B cell (primary cell): ENCODE measurements at regions not wholly inside any gene's neighbourhood (a gene's known extent, or its start where the extent isn't known, plus 50 kb on each side); places are given as distances from the start of the nearest gene placed in this dataset.

ENCODE experiments used
- ATAC-seq: fragments of 200-7000 bp; cut with Tn5 transposase; one replicate; pipeline ENCODE4 v1.10.0; 2021; ENCODE audit warnings: low read depth, mild to moderate bottlenecking, moderate number of reproducible peaks, moderate library complexity
- CTCF ChIA-PET: fragments of 350-600 bp; sonication (Branson Sonifier 250); formaldehyde crosslinking; loops from one replicate; lab custom pipeline; 2021; ENCODE audit warnings: antibody characterized with exemption, inconsistent platforms; lab: Charles Lee
- POLR2A ChIA-PET: fragments of 350-600 bp; sonication (Branson Sonifier 250); formaldehyde crosslinking; loops from one replicate; lab custom pipeline; 2021; ENCODE audit warnings: antibody characterized with exemption; lab: Charles Lee
- DNase-seq: peaks from one replicate; pipeline ENCODE4 v3.0.0; 2013
- H2AFZ ChIP-seq: 2 replicates; pipeline ENCODE4 v1.6.1; 2012; ENCODE audit warnings: mild to moderate bottlenecking, low read depth, low read length; ENCODE audit not compliant: insufficient read depth, poor library complexity, severe bottlenecking
- H3K27ac ChIP-seq, 2 donors: 1 replicate in 1 of 2; 2 replicates in 1 of 2; pipeline ENCODE4 v1.5.1; 2012 to 2013; ENCODE audit warnings: low read length in 2 of 2, mild to moderate bottlenecking in 2 of 2, moderate library complexity in 1 of 2
- H3K27me3 ChIP-seq, 4 experiments: fragments of 200-600 bp in 1 of 4; sonication (generic) in 1 of 4; replicated peaks in 1 of 4; 1 replicate in 2 of 4; 2 replicates in 2 of 4; pipeline versions ENCODE4 v1.6.1 to v1.7.0; 2013 to 2016; ENCODE audit warnings: low read length in 3 of 4, mild to moderate bottlenecking in 2 of 4, mixed read lengths in 1 of 4, moderate library complexity in 1 of 4; ENCODE audit not compliant: insufficient read depth in 4 of 4, control insufficient read depth in 3 of 4; ENCODE audit errors: control extremely low read depth in 1 of 4
- H3K36me3 ChIP-seq, 2 experiments: replicated peaks in 1 of 2; 1 replicate in 1 of 2; 2 replicates in 1 of 2; pipeline versions ENCODE4 v1.6.1 to v1.7.1; 2013; ENCODE audit warnings: low read length in 1 of 2; ENCODE audit not compliant: insufficient read depth in 2 of 2, control insufficient read depth in 1 of 2; ENCODE audit errors: control extremely low read depth in 1 of 2, extremely low read depth in 1 of 2
- H3K4me1 ChIP-seq, 2 donors: fragments of 200-600 bp in 1 of 2; sonication (generic) in 1 of 2; 1 replicate in 1 of 2; 2 replicates in 1 of 2; pipeline versions ENCODE4 v1.5.1 to v1.6.1; 2013 to 2017; ENCODE audit warnings: low read length in 2 of 2; ENCODE audit not compliant: control insufficient read depth in 2 of 2, insufficient read depth in 2 of 2
- H3K4me2 ChIP-seq: replicated peaks from 2 replicates; pipeline ENCODE3; 2012; ENCODE audit warnings: mild to moderate bottlenecking, low read depth, low read length; ENCODE audit not compliant: poor library complexity, severe bottlenecking
- H3K4me3 ChIP-seq, 5 experiments: fragments of 200-600 bp in 1 of 5; sonication (generic) in 1 of 5; 1 replicate in 3 of 5; 2 replicates in 2 of 5; pipeline versions ENCODE4 v1.5.1 to v1.7.0; 2011 to 2016; ENCODE audit warnings: low read length in 4 of 5, mild to moderate bottlenecking in 4 of 5, low read depth in 2 of 5, control low read depth in 1 of 5, moderate library complexity in 1 of 5; ENCODE audit not compliant: insufficient read depth in 1 of 5; ENCODE audit errors: control extremely low read depth in 1 of 5, extremely low read depth in 1 of 5
- H3K79me2 ChIP-seq: fragments of 200-600 bp; sonication (generic); one replicate; pipeline ENCODE4 v1.6.0; 2016; ENCODE audit warnings: low read length; ENCODE audit not compliant: control insufficient read depth, insufficient read depth
- H3K9ac ChIP-seq: fragments of 200-600 bp; sonication (generic); 2 replicates; pipeline ENCODE4 v1.6.1; 2017; ENCODE audit warnings: mild to moderate bottlenecking, low read length, moderate library complexity
- H3K9me3 ChIP-seq, 3 donors: one replicate each; pipeline versions ENCODE4 v1.6.1 to v1.7.1; 2013; ENCODE audit warnings: low read length in 2 of 3; ENCODE audit not compliant: control insufficient read depth in 2 of 3, insufficient read depth in 1 of 3; ENCODE audit errors: control extremely low read depth in 1 of 3
- H4K20me1 ChIP-seq: 2 replicates; pipeline ENCODE4 v1.6.0; 2012; ENCODE audit warnings: mild to moderate bottlenecking, low read length; ENCODE audit not compliant: insufficient read depth, control insufficient read depth, poor library complexity, severe bottlenecking
- H3K27ac Mint-ChIP-seq: one replicate; pipeline ENCODE4 v1.8.0; 2021; ENCODE audit warnings: mixed read lengths
- H3K27me3 Mint-ChIP-seq: one replicate; pipeline ENCODE4 v1.8.0; 2021; ENCODE audit warnings: mixed read lengths
- H3K4me1 Mint-ChIP-seq: one replicate; pipeline ENCODE4 v1.8.0; 2021; ENCODE audit warnings: mixed read lengths
- H3K4me3 Mint-ChIP-seq: one replicate; pipeline ENCODE4 v1.8.0; 2021; ENCODE audit warnings: mixed read lengths
- H3K9me3 Mint-ChIP-seq: one replicate; pipeline ENCODE4 v1.8.0; 2022; ENCODE audit warnings: mixed read lengths; ENCODE audit not compliant: insufficient read depth
- CTCF ChIP-seq: fragments of 200-600 bp; IDR thresholded peaks from one replicate; pipeline ENCODE4 v1.8.0; 2022; ENCODE audit warnings: antibody characterized with exemption, mild to moderate bottlenecking
- EZH2 ChIP-seq: IDR thresholded peaks from 2 replicates; pipeline ENCODE4 v1.6.1; 2012; ENCODE audit warnings: borderline replicate concordance, low read depth, mild to moderate bottlenecking, moderate library complexity, low read length; ENCODE audit not compliant: insufficient read depth, poor library complexity, severe bottlenecking
- WGBS: methylation state at CpG from one replicate; pipeline ENCODE4 v1.1.5; 2013; ENCODE audit warnings: missing lambda C conversion rate; ENCODE audit not compliant: insufficient coverage; 5-methylcytosine and 5-hydroxymethylcytosine counted together
- intact Hi-C: fragments of 100-400 bp; cut with micrococcal nuclease; formaldehyde crosslinking; loops from one replicate; pipeline ENCODE4 v1.10.0; 2022

GRCh38 chr3:103968751-103969150 lies 1398.0 kb upstream of the ALCAM start:
- Mint-ChIP-seq H3K4me1 (no peaks in the 10 kb centered on the region), H3K27ac (no peak overlapping the region), H3K9me3 (no peaks in the 10 kb centered on the region), H3K27me3 (no peaks in the 10 kb centered on the region), H3K4me3 (no peak overlapping the region)
- H2AFZ ChIP-seq, result no peak overlapping the region
- ATAC-seq, result no peak
- TF ChIP-seq EZH2 (no peak), CTCF (no peak)
- H4K20me1 ChIP-seq, result no peaks in the 10 kb centered on the region
- no peak overlapping the region for H3K9ac ChIP-seq
- H3K27me3 ChIP-seq, result no peaks in the 10 kb centered on the region
- ChIA-PET CTCF (no interaction called here), POLR2A (no interaction called here)
- H3K36me3 ChIP-seq, result no peaks in the 10 kb centered on the region
- H3K9me3 ChIP-seq, result peaks cover 0 to 4% (median 0%) of the 10 kb centered on the region in 3 donors
- H3K4me2 ChIP-seq, result no peak overlapping the region
- WGBS, result no CpG with 5 or more reads among the region's 1 CpG
- H3K4me1 ChIP-seq, result no peaks in the 10 kb centered on the region
- no peak overlapping the region for H3K4me3 ChIP-seq
- no peaks in the 10 kb centered on the region for H3K79me2 ChIP-seq
- no peak overlapping the region for H3K27ac ChIP-seq
- DNase-seq, result no peak
- intact Hi-C loops, result no loop called here

- Histone ChIP-seq H3K4me1 (no peaks in the 10 kb centered on the region), H2AFZ (no peak overlapping the region), H3K4me2 (no peak overlapping the region), H3K9ac (no peak overlapping the region), H4K20me1 (no peaks in the 10 kb centered on the region), H3K27ac (no peak overlapping the region), H3K27me3 (no peaks in the 10 kb centered on the region), H3K4me3 (no peak overlapping the region), H3K36me3 (no peaks in the 10 kb centered on the region), H3K79me2 (no peaks in the 10 kb centered on the region), H3K9me3 (no peaks in the 10 kb centered on the region)
- Mint-ChIP-seq H3K27ac (no peak overlapping the region), H3K9me3 (no peaks in the 10 kb centered on the region), H3K4me1 (no peaks in the 10 kb centered on the region), H3K27me3 (no peaks in the 10 kb centered on the region), H3K4me3 (no peak overlapping the region)
- POLR2A ChIA-PET, result no interaction called here
- ATAC-seq (no peak), DNase-seq (no peak)
- no peak for TF ChIP-seq EZH2
- no peak for TF ChIP-seq CTCF
- intact Hi-C loops, result no loop called here
- no CpG with 5 or more reads among the region's 1 CpG for WGBS
- CTCF ChIA-PET, result no interaction called here
These were observed 1389.8 kb upstream of the ALCAM start for GRCh38 chr3:103976931-103977339.
